ENCODE measurements at regions not wholly inside any gene's neighbourhood (a gene's known extent, or its start where the extent isn't known, plus 50 kb on each side); places are given as distances from the start of the nearest gene placed in this dataset.

- no CpG with 5 or more reads among the region's 3 CpGs for WGBS, 2 experiments (ENCODE audit: extremely low coverage in 2 of 2, insufficient read length in 1 of 2)
Observed at GRCh38 chr18:53753601-53754000, 470.9 kb downstream of the MBD2 start.

More at GRCh38 chr18:53753601-53754000, 470.9 kb downstream of the MBD2 start:
- no peak overlapping the region for H3K14ac ChIP-seq (replicated peaks; ENCODE audit: low read depth, low read length)
- H2AK5ac ChIP-seq (ENCODE audit: low read depth, low read length), result no peak overlapping the region
- DNase-seq (no peak), ATAC-seq (ENCODE audit: low read depth) (no peak)
- no peak overlapping the region for H3K4ac ChIP-seq (ENCODE audit: low read depth, low read length)
- H3K9me1 ChIP-seq (ENCODE audit: insufficient read depth, low read length), result no peaks in the 10 kb centered on the region
- no TSS peak for BruUV-seq (replicated peaks)
- no peak overlapping the region for H2AFZ ChIP-seq (replicated peaks; ENCODE audit: low read length, poor library complexity)
- no peak overlapping the region for H2BK20ac ChIP-seq (ENCODE audit: low read depth, low read length)
- no peak overlapping the region for H2BK5ac ChIP-seq (ENCODE audit: low read depth, low read length, poor library complexity, severe bottlenecking)
- CTCF ChIA-PET, result no interaction called here
- H2BK15ac ChIP-seq (ENCODE audit: low read depth, low read length), result no peak overlapping the region
- no peak overlapping the region for H3K4me3 ChIP-seq (ENCODE audit: insufficient read depth, low read depth, low read length)
- no peaks in the 10 kb centered on the region for H3K36me3 ChIP-seq (ENCODE audit: control insufficient read depth, insufficient read depth, low read length)
- peaks cover 18% of the 10 kb centered on the region for H3K9me3 ChIP-seq (ENCODE audit: control insufficient read depth, insufficient read depth, low read length)
- H4K20me1 ChIP-seq (ENCODE audit: insufficient read depth, low read length), result no peaks in the 10 kb centered on the region
- no peak overlapping the region for H3K9ac ChIP-seq (ENCODE audit: low read depth, low read length)
- POLR2A ChIA-PET (ENCODE audit: unreplicated experiment), result no interaction called here
- no peak overlapping the region for H3K56ac ChIP-seq (ENCODE audit: extremely low read depth, insufficient read depth, low read length)
- in situ Hi-C loops (cut with MboI; ENCODE audit: low sequenced_read_pairs), result no loop called here
- H4K5ac ChIP-seq (ENCODE audit: low read depth, low read length), result no peak overlapping the region
- no peak overlapping the region for H3K4me2 ChIP-seq (ENCODE audit: low read depth, low read length)
- no peaks in the 10 kb centered on the region for H3K79me1 ChIP-seq (ENCODE audit: low read depth in 1 of 2, low read length in 2 of 2)
- no peak overlapping the region for H3K23ac ChIP-seq (ENCODE audit: low read depth, low read length)
- H4K8ac ChIP-seq (ENCODE audit: low read depth in 2 of 2, low read length in 2 of 2), result no peak overlapping the region
- TF ChIP-seq SMC3 (IDR thresholded peaks at IDR 0.05; ENCODE audit: low read depth, low read length) (no peak), ELK1 (IDR thresholded peaks at IDR 0.05; ENCODE audit: borderline replicate concordance, low read depth, low read length) (no peak), NFE2L2 (IDR thresholded peaks at IDR 0.05; ENCODE audit: low read depth, low read length) (no peak), CEBPB (IDR thresholded peaks at IDR 0.05; ENCODE audit: low read depth, low read length) (no peak), FOS (IDR thresholded peaks at IDR 0.05; ENCODE audit: low read depth, low read length) (no peak), BHLHE40 (IDR thresholded peaks at IDR 0.05; ENCODE audit: low read depth, low read length) (no peak), MXI1 (IDR thresholded peaks at IDR 0.05; ENCODE audit: borderline replicate concordance, low read depth, low read length) (no peak), MAFK (IDR thresholded peaks at IDR 0.05; ENCODE audit: low read depth, low read length) (no peak)
- no peak overlapping the region for H3K18ac ChIP-seq (ENCODE audit: low read depth, low read length)
- no peak overlapping the region for H2BK120ac ChIP-seq (ENCODE audit: low read depth, low read length)
- H3K27ac ChIP-seq (ENCODE audit: insufficient read depth, low read length), result no peak overlapping the region
- no peak overlapping the region for H4K91ac ChIP-seq (ENCODE audit: insufficient read depth, low read depth, low read length)
- intact Hi-C loops (cut with micrococcal nuclease), result no loop called here
- dilution Hi-C loops (cut with HindIII; ENCODE audit: low sequenced_read_pairs, unreplicated experiment), result no loop called here
- no peaks in the 10 kb centered on the region for H3K4me1 ChIP-seq (ENCODE audit: control insufficient read depth, insufficient read depth, low read length)
- H3K27me3 ChIP-seq (ENCODE audit: control insufficient read depth, insufficient read depth, low read length), result no peaks in the 10 kb centered on the region
- H2AK9ac ChIP-seq (replicated peaks; ENCODE audit: low read depth, low read length, poor library complexity), result no peak overlapping the region

Measured in IMR-90 (cell line).